ENCODE measurements at regions not wholly inside any gene's neighbourhood (a gene's known extent, or its start where the extent isn't known, plus 50 kb on each side); places are given as distances from the start of the nearest gene placed in this dataset.
"Not testable (repeated sequence)": the region's sequence is repeated elsewhere in the genome, so short reads cannot be mapped to it uniquely, and the experiment has no call there.

DNA sequence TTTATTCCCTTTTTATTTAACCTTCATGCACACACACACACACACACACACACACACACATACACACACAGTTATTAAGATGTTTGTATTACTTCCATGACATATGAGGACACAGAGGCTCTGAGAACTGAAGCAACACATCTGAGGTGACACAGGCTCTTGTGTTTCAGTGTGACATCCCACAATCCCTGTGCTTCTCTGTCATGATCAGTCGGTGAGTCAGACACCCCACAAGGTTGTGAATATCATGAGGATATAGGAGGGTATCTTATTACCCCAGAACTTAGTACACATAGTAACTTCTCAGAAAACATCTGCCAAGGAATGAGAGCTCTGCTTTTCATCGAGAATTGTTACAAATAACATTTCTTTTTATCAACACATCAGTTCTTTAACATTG is 459.3 kb downstream of the PLPP3 start:
- ATAC-seq: no peak
- Mint-ChIP-seq H3K36me3 (no peaks in the 10 kb centered on the region), H3K4me3 (no peak overlapping the region), H3K9me3 (ENCODE audit: low read depth) (peaks cover 7% of the 10 kb centered on the region), H3K27me3 (no peaks in the 10 kb centered on the region), H3K27ac (no peak overlapping the region), H3K4me1 (no peaks in the 10 kb centered on the region)
- CTCF ChIA-PET: no interaction called here
- DNase-seq: no peak

GRCh38 chr1:56118676-56119075 is 460.7 kb downstream of the PLPP3 start:
- DNase-seq; H3K4me3 Mint-ChIP-seq; H3K27me3 Mint-ChIP-seq; ATAC-seq; H3K9me3 Mint-ChIP-seq (ENCODE audit: low read depth); H3K4me1 Mint-ChIP-seq; H3K36me3 Mint-ChIP-seq; H3K27ac Mint-ChIP-seq; CTCF ChIA-PET: not testable (repeated sequence)

DNA sequence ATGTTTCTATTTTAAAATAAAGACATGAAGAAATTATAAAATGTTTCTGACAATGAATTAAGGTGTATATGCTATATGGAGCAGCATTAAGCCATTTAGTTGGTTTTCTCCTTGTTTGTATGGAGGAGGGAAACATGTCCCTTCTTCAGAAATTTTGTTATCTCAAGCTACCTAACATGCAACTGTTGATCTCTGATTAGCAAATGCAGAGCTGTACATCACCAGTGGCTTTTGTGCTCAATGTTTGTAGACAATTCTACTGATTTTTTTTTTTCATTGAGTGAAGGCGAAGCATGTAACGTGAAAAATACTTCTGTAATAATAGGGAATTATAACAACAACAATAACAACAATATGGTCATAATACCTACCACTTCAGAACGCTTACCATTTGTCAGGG is 463.7 kb downstream of the PLPP3 start:
- Mint-ChIP-seq H3K4me1 (no peaks in the 10 kb centered on the region), H3K36me3 (no peaks in the 10 kb centered on the region), H3K9me3 (ENCODE audit: low read depth) (peaks cover 3% of the 10 kb centered on the region), H3K4me3 (no peak overlapping the region), H3K27me3 (no peaks in the 10 kb centered on the region), H3K27ac (no peak overlapping the region)
- CTCF ChIA-PET: no interaction called here
- DNase-seq (no peak), ATAC-seq (no peak)

- H3K27ac Mint-ChIP-seq: no peak overlapping the region
- CTCF ChIA-PET: no interaction called here
- no peaks in the 10 kb centered on the region for H3K4me1 Mint-ChIP-seq
Measured at GRCh38 chr1:56113679-56114078, 465.7 kb downstream of the PLPP3 start.

GRCh38 chr1:56107275-56107638 is 472.1 kb downstream of the PLPP3 start:
- no peaks in the 10 kb centered on the region for H3K4me1 Mint-ChIP-seq
- no peak overlapping the region for H3K4me3 Mint-ChIP-seq
- CTCF ChIA-PET: no interaction called here
- no peaks in the 10 kb centered on the region for H3K27me3 Mint-ChIP-seq
- ATAC-seq (no peak), DNase-seq (no peak)
- peaks cover 2% of the 10 kb centered on the region for H3K9me3 Mint-ChIP-seq (ENCODE audit: low read depth)
- no peaks in the 10 kb centered on the region for H3K36me3 Mint-ChIP-seq
- no peak overlapping the region for H3K27ac Mint-ChIP-seq

More at GRCh38 chr1:56113679-56114078, 465.7 kb downstream of the PLPP3 start:
- DNase-seq (no peak), ATAC-seq (no peak)
- Mint-ChIP-seq H3K27me3 (no peaks in the 10 kb centered on the region), H3K36me3 (no peaks in the 10 kb centered on the region), H3K4me3 (no peak overlapping the region), H3K9me3 (ENCODE audit: low read depth) (peaks cover 3% of the 10 kb centered on the region)

- no peaks in the 10 kb centered on the region for H3K27me3 Mint-ChIP-seq
- no peak overlapping the region for H3K4me3 Mint-ChIP-seq
Measured at GRCh38 chr1:56106531-56107274, 472.7 kb downstream of the PLPP3 start.

DNA sequence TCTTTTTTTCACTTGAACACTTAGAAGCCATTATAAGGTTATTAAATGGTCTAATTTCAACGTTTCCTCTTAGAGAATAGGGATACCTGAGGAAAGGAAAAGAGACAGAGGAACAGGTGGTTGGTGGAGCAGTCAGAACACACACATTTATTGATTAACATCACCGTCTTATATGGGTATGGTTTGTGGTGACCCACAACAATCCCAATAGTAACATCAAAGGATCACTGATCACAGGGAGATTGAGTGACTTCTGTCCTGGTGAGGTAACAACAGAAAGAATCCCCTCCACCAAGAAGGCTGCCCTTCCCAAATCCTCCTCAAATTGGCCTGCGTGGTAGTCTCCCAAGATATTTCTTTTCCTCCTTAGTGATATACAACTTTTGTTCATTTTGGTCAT is 474.0 kb downstream of the PLPP3 start:
- CTCF ChIA-PET: no interaction called here
- H3K36me3 Mint-ChIP-seq: no peaks in the 10 kb centered on the region
- H3K27ac Mint-ChIP-seq: no peak overlapping the region

More at GRCh38 chr1:56106531-56107274, 472.7 kb downstream of the PLPP3 start:
- Mint-ChIP-seq H3K27ac (no peak overlapping the region), H3K4me1 (no peaks in the 10 kb centered on the region), H3K36me3 (no peaks in the 10 kb centered on the region), H3K9me3 (ENCODE audit: low read depth) (peaks cover 2% of the 10 kb centered on the region)
- CTCF ChIA-PET: no interaction called here
- no peak for DNase-seq
- ATAC-seq: no peak

GRCh38 chr1:56099766-56100265 is 479.5 kb downstream of the PLPP3 start:
- Mint-ChIP-seq H3K4me1 (no peaks in the 10 kb centered on the region), H3K9me3 (ENCODE audit: low read depth) (peaks cover 2% of the 10 kb centered on the region), H3K27me3 (no peaks in the 10 kb centered on the region), H3K4me3 (no peak overlapping the region), H3K36me3 (no peaks in the 10 kb centered on the region), H3K27ac (no peak overlapping the region)
- DNase-seq (no peak), ATAC-seq (no peak)
- CTCF ChIA-PET: no interaction called here

More for the DNA sequence above, 474.0 kb downstream of the PLPP3 start:
- H3K27me3 Mint-ChIP-seq: no peaks in the 10 kb centered on the region
- no peak for DNase-seq
- H3K4me3 Mint-ChIP-seq: no peak overlapping the region
- H3K4me1 Mint-ChIP-seq: no peaks in the 10 kb centered on the region
- H3K9me3 Mint-ChIP-seq (ENCODE audit: low read depth): peaks cover 2% of the 10 kb centered on the region
- ATAC-seq: no peak

GRCh38 chr1:56098946-56099345 is 480.4 kb downstream of the PLPP3 start:
- H3K9me3 Mint-ChIP-seq (ENCODE audit: low read depth): peaks cover under 1% of the 10 kb centered on the region
- CTCF ChIA-PET: no interaction called here

GRCh38 chr1:56097713-56098112 is 481.6 kb downstream of the PLPP3 start:
- Mint-ChIP-seq H3K4me1 (no peaks in the 10 kb centered on the region), H3K27me3 (no peaks in the 10 kb centered on the region), H3K27ac (no peak overlapping the region), H3K9me3 (ENCODE audit: low read depth) (no peaks in the 10 kb centered on the region), H3K4me3 (no peak overlapping the region), H3K36me3 (no peaks in the 10 kb centered on the region)
- ATAC-seq (no peak), DNase-seq (no peak)
- CTCF ChIA-PET: no interaction called here

More at GRCh38 chr1:56098946-56099345, 480.4 kb downstream of the PLPP3 start:
- Mint-ChIP-seq H3K4me3 (no peak overlapping the region), H3K27me3 (no peaks in the 10 kb centered on the region), H3K27ac (no peak overlapping the region), H3K4me1 (no peaks in the 10 kb centered on the region), H3K36me3 (no peaks in the 10 kb centered on the region)
- ATAC-seq (no peak), DNase-seq (no peak)

DNA sequence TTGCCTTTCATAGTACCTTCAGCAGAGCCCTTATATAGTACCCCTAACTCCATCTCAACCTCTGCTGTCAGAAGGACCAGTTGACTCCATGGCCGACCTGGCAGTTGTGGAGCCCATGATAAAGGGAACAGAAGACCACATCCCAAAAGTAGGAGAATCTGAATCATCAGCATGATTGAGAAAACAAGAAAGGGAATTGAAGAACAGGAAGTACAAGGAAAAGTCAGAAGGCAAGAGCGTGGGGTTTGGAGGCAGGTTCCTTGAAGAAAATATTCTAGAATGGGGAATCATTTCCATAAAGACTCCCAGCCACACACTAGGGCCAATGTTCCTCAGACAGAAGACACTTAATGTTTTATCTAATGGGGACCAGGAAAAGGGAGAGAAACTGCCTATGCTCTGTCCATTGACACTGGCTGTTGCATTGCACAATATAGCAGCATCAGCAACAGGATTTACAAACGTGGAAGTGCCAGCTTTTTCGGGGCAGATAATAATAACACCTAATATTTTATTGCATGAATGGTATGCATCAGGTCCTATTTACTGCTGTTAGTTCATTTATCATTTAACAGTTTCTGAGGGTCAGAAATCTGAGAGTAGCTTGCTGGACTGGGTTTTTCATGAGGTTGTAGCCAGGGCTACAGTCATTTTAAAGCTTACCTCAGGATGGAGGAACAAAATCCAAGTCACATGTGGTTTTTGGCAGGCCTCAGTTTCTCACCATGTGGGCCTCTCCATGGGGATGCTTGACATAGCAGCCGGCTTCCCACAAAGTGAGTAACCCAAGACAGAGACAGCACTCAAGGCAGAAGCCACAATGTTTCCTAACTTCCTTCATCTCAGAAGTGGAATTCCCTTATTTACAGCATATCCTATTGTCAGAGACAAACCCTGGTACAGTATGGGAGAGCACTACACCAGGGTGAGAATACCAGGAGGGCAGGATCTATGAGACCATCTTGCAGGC is 483.4 kb downstream of the PLPP3 start:
- Mint-ChIP-seq H3K4me1 (no peaks in the 10 kb centered on the region), H3K36me3 (no peaks in the 10 kb centered on the region), H3K27me3 (no peaks in the 10 kb centered on the region), H3K9me3 (ENCODE audit: low read depth) (no peaks in the 10 kb centered on the region), H3K27ac (no peak overlapping the region), H3K4me3 (no peak overlapping the region)
- DNase-seq (no peak), ATAC-seq (no peak)
- CTCF ChIA-PET: no interaction called here

DNA sequence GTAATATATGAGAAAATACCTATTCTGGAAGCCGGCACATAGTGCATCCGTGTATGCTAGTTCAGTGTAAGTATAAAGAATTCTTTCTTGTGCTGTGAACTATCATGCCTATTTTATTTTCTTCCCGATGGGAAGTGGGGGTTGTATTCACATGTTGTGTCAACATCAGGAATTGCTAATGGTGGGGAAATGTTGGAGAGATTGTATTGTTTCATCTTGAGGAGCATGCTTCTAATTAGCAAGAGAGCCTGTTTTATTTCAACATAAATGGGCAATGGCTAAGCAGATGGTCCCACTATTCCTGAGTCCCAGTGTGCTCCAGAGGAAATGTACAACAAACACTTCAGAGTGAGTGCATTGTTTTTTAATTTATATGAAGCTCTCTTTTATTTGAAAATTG is 485.2 kb downstream of the PLPP3 start:
- Mint-ChIP-seq H3K27me3 (no peaks in the 10 kb centered on the region), H3K9me3 (ENCODE audit: low read depth) (no peaks in the 10 kb centered on the region), H3K4me1 (no peaks in the 10 kb centered on the region), H3K36me3 (no peaks in the 10 kb centered on the region), H3K27ac (no peak overlapping the region), H3K4me3 (no peak overlapping the region)
- DNase-seq (no peak), ATAC-seq (no peak)
- CTCF ChIA-PET: no interaction called here

GRCh38 chr1:56092684-56093570 is 486.4 kb downstream of the PLPP3 start:
- Mint-ChIP-seq H3K27me3 (no peaks in the 10 kb centered on the region), H3K27ac (no peak overlapping the region), H3K9me3 (ENCODE audit: low read depth) (peaks cover 5% of the 10 kb centered on the region), H3K4me3 (no peak overlapping the region), H3K36me3 (no peaks in the 10 kb centered on the region), H3K4me1 (no peaks in the 10 kb centered on the region)
- CTCF ChIA-PET: no interaction called here
- ATAC-seq (no peak), DNase-seq (no peak)

Measured in activated CD8-positive, alpha-beta memory T cell treated with anti-CD3 and anti-CD28 coated beads, Interleukin-2, amount 10 ng/mL, durations not matched to agents 7 days and 5 days (primary cell).